Uterus (tissue), 3 donors: ENCODE measurements at regions not wholly inside any gene's neighbourhood (a gene's known extent, or its start where the extent isn't known, plus 50 kb on each side); places are given as distances from the start of the nearest gene placed in this dataset.

Source experiments
- DNase-seq, 2 donors: peaks; one replicate each; pipeline ENCODE4 v3.0.0-alpha.2; 2019 to 2020
- H3K27ac ChIP-seq, 2 donors: fragments of 200-600 bp; sonication (generic); 1 replicate in 1 of 2; 2 replicates in 1 of 2; pipeline ENCODE4 v1.5.1; 2016 to 2018
- H3K27me3 ChIP-seq, 2 donors: fragments of 200-600 bp; sonication (generic); one replicate each; pipeline ENCODE4 v1.5.1; 2018 to 2019; ENCODE audit warnings: control low read depth in 1 of 2
- H3K36me3 ChIP-seq, 2 donors: fragments of 200-600 bp; sonication (generic); one replicate each; pipeline ENCODE4 v1.5.1; 2019; ENCODE audit warnings: control low read depth in 1 of 2
- H3K4me1 ChIP-seq, 2 donors: fragments of 200-600 bp; sonication (generic); one replicate each; pipeline ENCODE4 v1.5.1; 2018 to 2019; ENCODE audit warnings: control low read depth in 1 of 2
- H3K4me3 ChIP-seq, 2 donors: fragments of 200-600 bp; sonication (generic); 1 replicate in 1 of 2; 2 replicates in 1 of 2; pipeline ENCODE4 v1.5.1; 2018 to 2019; ENCODE audit warnings: mild to moderate bottlenecking in 1 of 2
- H3K9me3 ChIP-seq, 2 donors: fragments of 200-600 bp; sonication (generic); one replicate each; pipeline ENCODE4 v1.5.1; 2019; ENCODE audit warnings: control low read depth in 1 of 2
- POLR2A ChIP-seq, 2 donors: fragments of 450-650 bp; IDR thresholded peaks; one replicate each; pipeline ENCODE4 v1.6.1; 2016; ENCODE audit warnings: antibody characterized with exemption in 2 of 2, mild to moderate bottlenecking in 1 of 2, moderate library complexity in 1 of 2
- intact Hi-C: fragments of 100-400 bp; cut with DNase I; formaldehyde crosslinking; loops from one replicate; pipeline ENCODE4 v1.15.1; 2023; ENCODE audit warnings: low total_unique reads
- TF ChIP-seq, protein P1 (sequence below), 4 experiments: fragments of 200-600 bp in 2 of 4; fragments of 450-650 bp in 2 of 4; sonication (generic) in 2 of 4; IDR thresholded peaks; one replicate each; pipeline ENCODE4 v1.5.1; 2016 to 2019; ENCODE audit warnings: antibody characterized with exemption in 4 of 4, mild to moderate bottlenecking in 2 of 4, moderate library complexity in 1 of 4
- donor health status: DM: yes; HTN: yes; CAD: no.

- no peak for DNase-seq
- TF ChIP-seq, protein P1, sequence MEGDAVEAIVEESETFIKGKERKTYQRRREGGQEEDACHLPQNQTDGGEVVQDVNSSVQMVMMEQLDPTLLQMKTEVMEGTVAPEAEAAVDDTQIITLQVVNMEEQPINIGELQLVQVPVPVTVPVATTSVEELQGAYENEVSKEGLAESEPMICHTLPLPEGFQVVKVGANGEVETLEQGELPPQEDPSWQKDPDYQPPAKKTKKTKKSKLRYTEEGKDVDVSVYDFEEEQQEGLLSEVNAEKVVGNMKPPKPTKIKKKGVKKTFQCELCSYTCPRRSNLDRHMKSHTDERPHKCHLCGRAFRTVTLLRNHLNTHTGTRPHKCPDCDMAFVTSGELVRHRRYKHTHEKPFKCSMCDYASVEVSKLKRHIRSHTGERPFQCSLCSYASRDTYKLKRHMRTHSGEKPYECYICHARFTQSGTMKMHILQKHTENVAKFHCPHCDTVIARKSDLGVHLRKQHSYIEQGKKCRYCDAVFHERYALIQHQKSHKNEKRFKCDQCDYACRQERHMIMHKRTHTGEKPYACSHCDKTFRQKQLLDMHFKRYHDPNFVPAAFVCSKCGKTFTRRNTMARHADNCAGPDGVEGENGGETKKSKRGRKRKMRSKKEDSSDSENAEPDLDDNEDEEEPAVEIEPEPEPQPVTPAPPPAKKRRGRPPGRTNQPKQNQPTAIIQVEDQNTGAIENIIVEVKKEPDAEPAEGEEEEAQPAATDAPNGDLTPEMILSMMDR (IDR thresholded peaks at IDR 0.05) = no peak
- no peak for TF ChIP-seq POLR2A (IDR thresholded peaks at IDR 0.05)
- Histone ChIP-seq H3K27me3 (no peaks in the 10 kb centered on the region), H3K36me3 (no peaks in the 10 kb centered on the region), H3K4me1 (no peaks in the 10 kb centered on the region), H3K9me3 (no peaks in the 10 kb centered on the region), H3K27ac (no peak overlapping the region), H3K4me3 (no peak overlapping the region)
- intact Hi-C loops = no loop called here
Measured at GRCh38 chr20:39549733-39550132, 587.6 kb downstream of the DHX35 start.

DNA sequence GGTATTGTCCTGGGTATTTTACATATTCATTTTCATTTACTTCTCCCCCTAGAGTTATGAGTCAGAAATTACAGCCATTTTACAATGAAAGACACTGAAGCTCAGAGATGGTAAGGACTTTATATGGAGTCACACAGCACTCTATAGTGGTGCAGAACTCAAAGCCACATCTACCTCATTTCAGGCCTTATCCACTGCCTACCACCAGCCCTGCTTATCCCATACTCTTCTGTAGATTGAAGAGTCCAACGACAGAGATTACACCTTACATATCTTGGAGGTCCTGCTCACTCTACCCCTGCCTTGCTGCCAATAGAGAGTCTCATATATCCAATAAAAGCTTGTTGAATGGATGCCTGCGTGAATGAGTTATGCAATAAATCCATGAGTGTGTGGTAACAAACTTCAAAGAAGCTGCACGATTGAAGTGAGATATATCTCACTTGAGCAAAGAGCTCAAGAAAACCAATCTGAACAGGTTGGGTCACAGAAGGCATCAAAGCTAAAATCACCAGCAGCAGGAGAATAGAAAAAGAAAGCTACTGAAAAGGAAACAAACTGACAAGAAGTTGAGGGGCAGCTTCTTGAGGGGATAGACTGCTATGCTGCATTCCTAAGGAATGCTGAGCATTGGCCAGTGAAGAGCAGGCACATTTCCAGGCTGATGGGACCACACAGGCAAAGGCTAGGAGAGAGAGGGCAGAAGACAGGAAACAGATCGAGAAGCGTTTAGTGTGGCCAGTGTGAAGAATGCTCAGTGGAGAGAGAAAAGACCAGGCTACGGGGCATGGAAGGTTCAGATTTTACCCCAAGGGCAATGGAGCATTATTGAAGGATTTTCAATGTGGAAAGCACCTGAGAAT, 585.6 kb downstream of the DHX35 start:
- no peaks in the 10 kb centered on the region for H3K9me3 ChIP-seq
- no peaks in the 10 kb centered on the region for H3K27me3 ChIP-seq
- H3K4me3 ChIP-seq = no peak overlapping the region
- TF ChIP-seq, protein P1 (IDR thresholded peaks at IDR 0.05) = no peak
- no peak for TF ChIP-seq POLR2A (IDR thresholded peaks at IDR 0.05)
- intact Hi-C loops = no loop called here
- H3K27ac ChIP-seq = no peak overlapping the region
- H3K36me3 ChIP-seq = no peaks in the 10 kb centered on the region
- no peak for DNase-seq
- no peaks in the 10 kb centered on the region for H3K4me1 ChIP-seq

DNA sequence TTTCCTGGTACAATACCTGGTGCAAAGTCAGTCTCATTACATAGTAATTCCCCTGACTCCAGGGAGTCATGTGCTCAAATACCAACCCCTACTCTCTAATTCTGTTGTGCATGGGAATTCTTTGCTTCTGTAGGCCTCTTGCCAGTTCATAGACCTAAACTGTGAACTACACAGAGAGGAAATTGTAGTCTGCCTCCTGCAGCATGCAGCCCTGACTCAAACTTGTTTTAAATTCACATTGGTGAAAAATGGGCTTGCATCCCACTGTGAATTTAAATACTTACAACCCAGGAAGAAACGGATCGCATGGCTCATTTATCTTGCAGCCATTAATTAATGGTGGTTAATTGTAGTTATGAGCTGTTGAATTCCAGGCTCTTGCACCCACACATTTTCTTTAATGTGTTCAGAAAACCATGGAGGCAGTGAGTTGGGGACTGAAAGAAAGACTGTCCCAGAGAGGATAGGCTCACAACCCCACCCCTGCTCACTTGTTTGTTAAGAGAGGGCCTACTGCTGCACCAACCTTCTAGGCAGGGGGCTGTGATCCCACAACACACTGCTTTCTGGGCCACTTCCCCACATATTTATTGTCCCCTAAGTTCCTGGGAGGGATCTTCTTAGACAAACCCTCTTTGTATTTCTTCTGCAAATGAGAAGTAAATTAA, 579.1 kb downstream of the DHX35 start:
- no peak overlapping the region for H3K27ac ChIP-seq
- DNase-seq = no peak
- intact Hi-C loops = no loop called here

DNA sequence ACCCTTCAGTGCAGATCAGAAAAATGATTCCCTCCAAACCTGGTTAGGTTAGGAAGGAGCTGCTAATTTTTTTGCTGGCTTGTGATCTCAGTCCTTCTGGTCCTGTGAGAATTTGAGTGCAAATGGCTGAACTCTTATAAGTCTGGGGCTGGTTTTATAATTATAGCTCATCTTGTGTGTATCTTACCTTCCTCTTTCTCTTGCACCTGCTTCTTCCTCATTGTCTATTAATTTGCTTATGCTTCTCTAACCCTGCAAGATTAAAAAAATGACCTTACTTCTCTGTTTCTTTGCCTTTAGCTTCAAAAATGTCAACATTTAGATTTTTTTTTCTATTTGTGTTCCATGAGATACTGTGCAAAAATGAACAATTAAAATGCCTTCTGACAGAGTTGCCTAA, 576.2 kb downstream of the DHX35 start:
- Histone ChIP-seq H3K27me3 (no peaks in the 10 kb centered on the region), H3K27ac (no peak overlapping the region), H3K9me3 (no peaks in the 10 kb centered on the region), H3K36me3 (no peaks in the 10 kb centered on the region), H3K4me1 (no peaks in the 10 kb centered on the region), H3K4me3 (no peak overlapping the region)
- DNase-seq = no peak
- TF ChIP-seq, protein P1 (IDR thresholded peaks at IDR 0.05) = no peak
- TF ChIP-seq POLR2A (IDR thresholded peaks at IDR 0.05) = no peak
- intact Hi-C loops = no loop called here

More for the DNA sequence above, 579.1 kb downstream of the DHX35 start:
- Histone ChIP-seq H3K4me3 (no peak overlapping the region), H3K27me3 (no peaks in the 10 kb centered on the region), H3K36me3 (no peaks in the 10 kb centered on the region), H3K4me1 (no peaks in the 10 kb centered on the region), H3K9me3 (no peaks in the 10 kb centered on the region)
- no peak for TF ChIP-seq POLR2A (IDR thresholded peaks at IDR 0.05)
- TF ChIP-seq, protein P1 (IDR thresholded peaks at IDR 0.05) = no peak

DNA sequence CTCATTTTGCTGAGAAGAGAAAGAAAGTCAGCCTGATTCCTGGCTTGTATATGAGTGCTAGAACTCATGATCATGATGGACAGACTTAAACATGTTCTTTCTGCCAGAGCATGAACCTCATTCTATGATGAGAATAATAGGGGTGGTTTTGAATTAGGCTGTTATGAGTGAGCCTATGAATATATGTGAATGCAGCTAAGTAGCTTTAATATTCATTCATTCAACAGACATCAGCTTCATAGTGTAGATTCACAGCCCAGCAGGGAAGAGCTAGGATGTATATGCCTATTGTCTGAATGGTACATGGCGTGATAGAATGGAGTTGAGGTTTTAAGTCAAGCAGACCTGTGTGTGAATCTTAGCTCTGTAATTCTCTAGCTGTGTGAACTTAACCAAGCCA, 573.2 kb downstream of the DHX35 start:
- no peaks in the 10 kb centered on the region for H3K27me3 ChIP-seq
- intact Hi-C loops = no loop called here
- no peaks in the 10 kb centered on the region for H3K4me1 ChIP-seq
- no peaks in the 10 kb centered on the region for H3K36me3 ChIP-seq
- TF ChIP-seq, protein P1 (IDR thresholded peaks at IDR 0.05) = no peak
- TF ChIP-seq POLR2A (IDR thresholded peaks at IDR 0.05) = no peak
- DNase-seq = no peak
- no peak overlapping the region for H3K4me3 ChIP-seq
- no peak overlapping the region for H3K27ac ChIP-seq
- no peaks in the 10 kb centered on the region for H3K9me3 ChIP-seq
